ENCODE measurements at regions not wholly inside any gene's neighbourhood (a gene's known extent, or its start where the extent isn't known, plus 50 kb on each side); places are given as distances from the start of the nearest gene placed in this dataset. TPM values are rescaled to one million over a fixed set of nuclear protein-coding genes. Genes with fewer than 3 reads are reported as not detected.

DNA sequence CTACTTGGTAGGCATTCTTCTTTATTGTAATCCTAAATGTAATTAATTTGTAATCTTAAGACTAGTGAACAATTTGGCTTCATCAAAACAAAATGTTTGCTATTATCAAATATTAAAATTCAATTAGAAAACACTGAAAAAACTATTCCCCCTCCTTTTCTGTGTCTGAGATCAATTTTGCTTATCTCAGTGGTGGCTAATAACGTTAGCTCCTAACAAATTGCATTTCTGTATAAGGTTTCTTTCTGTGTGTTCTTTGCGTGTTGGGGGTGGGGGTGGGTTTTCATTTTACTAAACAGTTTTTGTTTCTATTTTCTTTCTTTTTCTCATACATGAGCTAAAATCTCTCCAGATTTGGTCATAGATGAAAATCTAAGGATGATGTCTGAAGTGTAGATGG lies 54.0 kb upstream of the EYA4 start:
- no peak for DNase-seq

DNA sequence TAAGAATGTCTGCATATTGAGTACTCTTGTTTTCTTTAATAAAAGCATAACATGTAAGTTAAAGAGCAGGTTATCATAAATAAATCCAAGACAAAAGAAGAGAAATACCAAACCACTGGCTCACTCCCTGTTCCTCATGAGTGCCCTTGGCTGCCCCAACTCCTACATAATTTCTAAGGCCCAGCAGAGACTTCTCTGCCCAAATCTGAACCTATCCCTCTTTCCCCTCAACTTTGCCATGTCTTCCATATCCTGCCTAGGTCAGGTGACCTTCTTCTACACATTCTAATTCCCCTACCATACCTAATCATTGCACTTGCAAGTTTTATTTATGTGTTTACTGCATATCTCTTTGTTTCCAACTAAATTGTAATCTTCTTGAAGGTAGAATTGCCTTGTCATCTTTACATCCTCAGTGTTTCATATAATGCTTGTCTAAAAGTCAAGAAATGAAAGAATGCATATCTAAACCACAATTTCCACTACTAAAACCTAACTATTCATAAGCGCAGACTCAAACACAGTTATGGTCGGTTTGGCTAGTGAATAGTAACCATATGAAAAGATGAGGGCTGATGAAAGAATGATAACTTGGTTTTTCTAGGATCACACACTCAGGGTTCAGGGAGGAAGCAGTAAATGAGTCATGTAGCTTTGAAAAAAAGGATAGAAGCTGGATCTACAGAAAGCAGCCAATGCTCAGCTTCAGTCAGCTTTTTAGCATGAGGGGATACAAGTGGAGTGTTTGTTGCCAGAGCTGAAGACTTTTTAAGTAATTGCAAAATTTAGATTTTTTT lies 53.3 kb upstream of the EYA4 start:
- no peak for DNase-seq

DNA sequence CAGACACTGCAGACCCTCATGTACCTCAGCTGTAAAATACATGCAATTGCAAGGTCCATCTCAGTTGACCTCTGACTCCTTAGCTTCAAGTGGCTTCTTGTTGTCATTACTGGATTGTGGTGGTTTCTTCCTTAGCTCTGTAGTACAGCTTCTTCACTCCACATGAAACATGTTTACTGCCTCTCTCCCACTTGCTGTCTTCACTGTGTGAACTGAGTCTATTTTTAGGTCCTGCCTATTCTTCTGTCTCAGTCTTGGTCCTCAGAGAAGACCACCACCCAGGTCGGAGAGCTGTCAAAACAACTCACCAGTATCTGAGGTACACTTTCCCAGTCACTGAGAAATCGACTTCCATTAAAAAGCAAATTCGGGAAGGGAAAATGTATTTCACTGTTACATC lies 50.2 kb upstream of the EYA4 start:
- DNase-seq = no peak

DNA sequence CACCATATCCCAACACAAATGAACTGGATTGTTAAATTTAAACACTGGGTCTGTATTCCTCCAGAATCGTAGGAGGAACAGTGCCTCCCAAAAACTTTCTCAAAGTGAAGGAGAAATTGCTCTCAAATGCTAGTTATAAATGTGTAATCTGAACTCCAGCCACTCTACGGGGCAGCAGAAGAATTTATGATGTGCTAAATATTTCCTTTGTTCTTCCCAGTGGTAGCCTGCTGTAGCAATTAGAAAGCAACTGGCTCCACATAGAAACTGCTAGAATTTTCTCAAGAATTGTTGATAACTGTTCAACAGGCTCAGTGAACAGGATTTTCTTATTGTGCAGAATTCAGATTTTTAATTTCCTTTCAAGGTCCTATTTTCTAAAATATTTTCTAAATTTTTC lies 49.8 kb upstream of the EYA4 start:
- DNase-seq = no peak

Small RNA genes lying in the stretch of these regions (small RNA-seq; reads per million reads assigned to genes)
- gene MTCYBP4 (ENCODE audit: low replicate concordance) = not detected

All from skin of body (tissue), 2 donors.